Activated CD8-positive, alpha-beta memory T cell treated with anti-CD3 and anti-CD28 coated beads for 48 hours (primary cell): ENCODE measurements at regions not wholly inside any gene's neighbourhood (a gene's known extent, or its start where the extent isn't known, plus 50 kb on each side); places are given as distances from the start of the nearest gene placed in this dataset.
"Not testable (repeated sequence)": the region's sequence is repeated elsewhere in the genome, so short reads cannot be mapped to it uniquely, and the experiment has no call there.

ENCODE experiments used
- DNase-seq, 3 experiments: peaks; one replicate each; pipeline ENCODE4 v3.0.0-alpha.2; 2020; ENCODE audit warnings: low read depth in 2 of 3, low spot score in 2 of 3

GRCh38 chr9:124084087-124084486 lies 72.5 kb downstream of the LHX2 start:
- DNase-seq: no peak

DNA sequence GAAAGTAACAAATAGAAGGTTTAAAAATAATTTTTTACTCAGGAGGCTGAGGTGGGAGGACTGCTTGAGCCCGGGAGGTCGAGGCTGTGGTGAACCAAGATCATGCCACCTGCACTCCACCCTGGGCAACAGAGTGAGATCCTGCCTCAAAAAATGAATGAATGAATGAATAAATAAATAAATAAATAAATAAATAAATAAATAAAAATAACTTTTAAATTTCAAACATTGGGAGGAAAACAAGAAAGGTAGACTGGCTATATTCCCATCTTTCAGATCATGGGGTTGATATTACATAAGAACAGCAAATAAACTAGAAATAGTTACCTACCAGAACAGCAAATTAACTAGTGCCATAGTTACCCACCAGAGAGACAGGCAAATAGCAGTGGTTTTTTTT lies 75.7 kb downstream of the LHX2 start:
- no peak for DNase-seq

GRCh38 chr9:124088476-124088837 lies 76.9 kb downstream of the LHX2 start:
- DNase-seq: no peak

GRCh38 chr9:124089631-124090488 lies 78.3 kb downstream of the LHX2 start:
- DNase-seq: not testable (repeated sequence)

GRCh38 chr9:124098141-124098905 lies 86.8 kb downstream of the LHX2 start:
- no peak for DNase-seq

GRCh38 chr9:124099860-124100259 lies 88.3 kb downstream of the LHX2 start:
- no peak for DNase-seq

GRCh38 chr9:124101215-124101968 lies 89.8 kb downstream of the LHX2 start:
- DNase-seq: no peak

GRCh38 chr9:124101969-124102345 lies 90.4 kb downstream of the LHX2 start:
- no peak for DNase-seq

- no peak for DNase-seq
These were observed 90.8 kb downstream of the LHX2 start for GRCh38 chr9:124102363-124102762.

- no peak for DNase-seq
These were observed 93.7 kb downstream of the LHX2 start for GRCh38 chr9:124105266-124105665.

DNA sequence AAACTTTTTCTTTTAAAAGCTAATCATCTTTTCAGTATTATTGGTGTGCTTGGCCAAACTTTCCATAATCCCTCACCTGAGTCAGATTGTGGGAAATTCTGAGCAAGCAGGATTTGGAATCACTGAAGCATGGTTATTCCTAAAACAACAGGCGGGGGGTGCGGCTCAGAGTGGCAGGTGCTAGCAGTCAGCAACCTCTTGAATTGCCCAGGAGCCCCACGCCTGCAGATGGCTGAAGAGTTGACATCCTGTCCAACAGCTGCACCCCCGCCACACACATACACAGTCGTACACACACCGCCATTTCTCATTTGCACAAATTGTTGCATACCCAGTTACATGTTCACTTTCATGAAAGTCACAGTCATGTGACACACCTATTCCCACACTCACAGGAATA lies 96.6 kb downstream of the LHX2 start:
- DNase-seq: no peak

GRCh38 chr9:124110307-124110915 lies 98.8 kb downstream of the LHX2 start:
- no peak for DNase-seq

GRCh38 chr9:124116683-124117363 lies 105.3 kb downstream of the LHX2 start:
- no peak for DNase-seq

GRCh38 chr9:124118894-124119293 lies 107.3 kb downstream of the LHX2 start:
- no peak for DNase-seq

GRCh38 chr9:124120272-124120671 lies 108.7 kb downstream of the LHX2 start:
- no peak for DNase-seq

- DNase-seq: no peak
These were observed 110.2 kb downstream of the LHX2 start for GRCh38 chr9:124121725-124122124.

DNA sequence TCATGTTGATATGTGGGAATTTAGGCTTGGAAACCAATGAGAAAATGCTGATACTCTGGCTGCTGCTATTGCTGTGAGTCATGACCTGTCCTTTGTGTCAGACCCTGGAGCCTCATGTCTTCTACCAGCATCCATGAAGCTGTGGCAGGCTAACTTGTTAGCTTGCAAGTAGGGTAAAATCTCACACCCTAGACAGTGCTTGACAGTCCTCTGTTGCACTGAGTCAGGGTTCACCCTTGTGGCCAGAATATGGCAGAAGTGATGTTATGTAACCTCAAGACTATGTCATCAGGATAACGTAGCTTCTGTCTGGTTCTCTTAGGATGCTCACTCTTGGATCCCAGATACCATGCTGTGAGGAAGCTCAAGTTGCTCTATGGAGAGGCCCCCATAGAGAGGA lies 110.8 kb downstream of the LHX2 start:
- DNase-seq: no peak

GRCh38 chr9:124122813-124123462 lies 111.4 kb downstream of the LHX2 start:
- no peak for DNase-seq

- not testable (repeated sequence) for DNase-seq
These were observed 112.1 kb downstream of the LHX2 start for GRCh38 chr9:124123621-124124020.
